GM21360 (cell line): ENCODE measurements at regions not wholly inside any gene's neighbourhood (a gene's known extent, or its start where the extent isn't known, plus 50 kb on each side); places are given as distances from the start of the nearest gene placed in this dataset.
"Not testable (repeated sequence)": the region's sequence is repeated elsewhere in the genome, so short reads cannot be mapped to it uniquely, and the experiment has no call there.

Experiments
- ATAC-seq: cut with Tn5 transposase; IDR thresholded peaks from one replicate; pipeline ENCODE4 v1.9.1; 2021; ENCODE audit warnings: mild to moderate bottlenecking, moderate library complexity; ENCODE audit not compliant: unreplicated experiment

DNA sequence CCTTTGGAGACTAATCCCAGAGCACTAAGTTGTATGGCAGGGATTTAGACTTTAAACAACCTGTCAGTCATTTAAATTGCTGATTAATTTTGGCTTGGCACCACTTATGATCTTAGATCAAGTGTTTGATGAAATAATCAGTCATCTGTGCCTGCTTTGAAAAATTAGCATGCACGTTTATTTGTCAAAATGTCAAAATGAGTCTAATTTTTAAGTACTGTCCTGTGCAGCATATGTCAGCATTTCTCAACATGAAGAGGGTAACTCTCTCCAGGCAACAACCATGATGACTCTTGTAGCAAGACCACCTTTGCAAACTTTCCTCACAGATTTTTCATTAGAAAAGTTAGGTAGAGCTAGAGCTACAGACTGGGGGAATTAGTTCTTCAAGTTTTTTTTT is 155.7 kb upstream of the GJE1 start:
- ATAC-seq = no peak

DNA sequence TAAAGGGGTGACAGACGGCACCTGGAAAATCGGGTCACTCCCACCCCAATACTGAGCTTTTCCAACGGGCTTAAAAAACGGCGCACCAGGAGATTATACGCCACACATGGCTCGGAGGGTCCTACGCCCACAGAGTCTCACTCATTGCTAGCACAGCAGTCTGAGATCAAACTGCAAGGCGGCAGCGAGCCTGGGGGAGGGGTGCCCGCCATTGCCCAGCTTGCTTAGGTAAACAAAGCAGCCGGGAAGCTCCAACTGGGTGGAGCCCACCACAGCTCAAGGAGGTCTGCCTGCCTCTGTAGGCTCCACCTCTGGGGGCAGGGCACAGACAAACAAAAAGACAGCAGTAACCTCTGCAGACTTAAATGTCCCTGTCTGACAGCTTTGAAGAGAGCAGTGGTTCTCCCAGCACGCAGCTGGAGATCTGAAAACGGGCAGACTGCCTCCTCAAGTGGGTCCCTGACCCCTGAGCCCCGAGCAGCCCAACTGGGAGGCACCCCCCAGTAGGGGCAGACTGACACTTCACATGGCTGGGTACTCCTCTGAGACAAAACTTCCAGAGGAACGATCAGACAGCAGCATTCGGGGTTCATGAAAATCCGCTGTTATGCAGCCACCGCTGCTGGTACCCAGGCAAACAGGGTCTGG is 162.8 kb upstream of the GJE1 start:
- not testable (repeated sequence) for ATAC-seq

DNA sequence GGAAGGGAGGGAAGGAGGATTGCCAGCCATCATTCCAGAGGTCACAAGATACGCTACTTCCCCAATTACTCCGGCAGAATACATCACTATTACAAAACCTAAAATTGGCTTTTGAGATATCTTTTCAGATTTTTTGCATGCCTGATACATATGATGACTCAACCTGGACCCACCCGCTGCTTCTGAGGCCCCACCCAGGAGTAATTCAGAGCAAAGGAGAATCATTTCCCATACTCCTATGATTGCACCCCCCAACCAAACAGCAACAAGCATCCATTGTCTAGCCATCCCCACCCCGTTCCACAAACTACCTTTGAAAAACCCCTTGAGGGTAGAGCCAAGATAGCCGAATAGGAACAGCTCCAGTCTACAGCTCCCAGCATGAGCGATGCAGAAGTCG is 163.5 kb upstream of the GJE1 start:
- ATAC-seq = no peak

GRCh38 chr6:141968632-141969031 is 164.1 kb upstream of the GJE1 start:
- ATAC-seq = no peak

DNA sequence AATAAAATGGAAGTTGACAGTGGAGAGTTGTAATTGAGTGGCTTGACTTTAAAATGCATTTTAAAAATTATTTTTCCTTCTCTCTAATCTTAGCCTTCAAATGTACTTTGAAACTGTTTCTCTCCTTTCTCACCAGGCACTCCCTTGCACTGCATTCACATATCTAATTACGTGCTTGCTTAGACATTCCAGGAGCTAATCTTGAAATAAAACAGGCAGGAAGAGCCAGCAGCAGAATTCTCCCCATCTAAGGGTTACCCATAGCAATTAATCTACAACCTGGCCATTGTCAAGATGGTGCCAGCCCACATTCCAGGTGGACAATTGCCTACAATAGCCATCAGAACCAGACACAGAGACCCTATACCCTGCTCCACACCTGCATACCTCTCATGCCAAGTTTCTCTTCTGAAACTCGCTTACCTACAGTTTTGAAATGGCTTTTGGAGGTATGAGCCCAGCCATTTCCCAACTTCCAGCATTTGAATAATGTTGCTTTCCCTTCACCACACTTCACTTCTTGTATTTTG is 167.6 kb upstream of the GJE1 start:
- ATAC-seq = no peak

- ATAC-seq = no peak
Observed at GRCh38 chr6:141963543-141964295, 169.0 kb upstream of the GJE1 start.

DNA sequence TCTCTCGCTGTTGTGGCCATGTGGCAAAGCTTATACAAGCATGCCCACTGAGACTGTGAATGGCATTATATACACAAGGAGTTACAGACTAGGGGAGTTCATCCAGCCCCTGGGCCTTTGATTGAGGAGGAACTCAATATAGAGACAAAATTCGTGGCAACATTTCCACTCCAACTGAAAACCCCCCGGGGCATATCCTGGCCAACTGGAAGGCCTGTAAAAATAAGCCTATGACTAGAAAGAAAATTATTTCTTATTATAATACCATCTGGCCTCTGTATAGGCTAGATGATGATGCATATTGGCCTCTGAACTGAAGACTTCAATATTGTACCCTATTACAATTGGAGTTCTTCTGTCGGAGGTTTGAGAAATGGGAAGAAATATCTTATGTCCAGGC is 175.5 kb upstream of the GJE1 start:
- no peak for ATAC-seq

DNA sequence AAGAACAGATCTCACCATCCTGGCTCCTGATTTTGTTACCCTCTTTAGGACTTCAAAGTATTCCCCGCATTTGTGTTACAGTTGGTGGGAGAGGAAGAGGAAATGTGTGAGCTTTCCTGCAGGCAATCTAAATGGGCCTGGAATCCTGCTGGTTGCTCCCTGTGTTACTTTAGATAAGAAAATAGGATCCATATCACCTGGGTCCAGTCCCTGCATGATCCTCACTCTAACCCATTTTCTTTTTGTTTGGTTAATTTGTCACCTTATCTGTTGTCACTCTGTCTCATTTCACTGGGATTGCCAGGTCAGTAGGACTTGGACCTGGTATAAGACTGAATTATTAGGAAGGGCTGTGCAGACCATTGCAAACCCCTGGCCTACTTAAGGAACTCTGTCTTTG is 175.9 kb upstream of the GJE1 start:
- ATAC-seq = no peak

- no peak for ATAC-seq
Observed at GRCh38 chr6:141956046-141956761, 176.5 kb upstream of the GJE1 start.

DNA sequence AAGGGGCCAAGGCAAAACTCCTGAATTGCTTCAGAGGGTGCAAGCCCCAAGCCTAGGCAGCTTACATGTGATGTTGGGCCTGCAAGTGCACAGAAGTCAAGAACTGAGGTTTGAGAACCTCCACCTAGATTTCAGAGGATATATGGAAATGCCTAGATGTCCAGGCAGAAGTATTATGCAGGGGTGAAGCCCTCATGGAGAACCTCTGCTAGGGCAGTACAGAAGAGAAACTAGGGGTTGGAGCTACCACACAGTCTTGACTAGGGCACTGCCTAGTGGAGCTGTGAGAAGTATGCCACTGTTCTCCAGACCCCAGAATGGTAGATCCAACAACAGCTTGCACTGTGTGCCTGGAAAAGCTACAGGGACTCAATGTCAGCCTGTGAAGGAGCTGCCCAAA is 179.7 kb upstream of the GJE1 start:
- no peak for ATAC-seq

DNA sequence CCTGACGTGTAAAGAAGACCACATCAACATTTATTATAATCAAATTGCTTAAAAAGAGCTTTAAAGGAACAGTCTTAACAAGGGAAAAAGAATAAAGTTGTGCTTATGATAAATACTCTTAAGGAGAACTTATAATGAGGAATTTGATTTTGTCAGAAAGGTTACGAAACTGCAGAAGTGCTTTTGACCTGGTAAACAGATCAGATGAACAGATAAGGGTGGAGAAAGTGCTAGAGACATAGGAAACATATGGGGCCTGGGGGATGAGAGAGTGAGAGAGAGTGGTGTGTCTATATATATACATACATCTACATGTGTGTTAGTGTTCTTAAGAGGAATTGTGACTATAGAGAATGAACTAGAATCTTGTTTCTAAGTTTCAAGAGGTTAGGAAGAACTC is 186.2 kb upstream of the GJE1 start:
- no peak for ATAC-seq

- ATAC-seq = no peak
Observed at GRCh38 chr6:141938664-141939063, 194.1 kb upstream of the GJE1 start.

DNA sequence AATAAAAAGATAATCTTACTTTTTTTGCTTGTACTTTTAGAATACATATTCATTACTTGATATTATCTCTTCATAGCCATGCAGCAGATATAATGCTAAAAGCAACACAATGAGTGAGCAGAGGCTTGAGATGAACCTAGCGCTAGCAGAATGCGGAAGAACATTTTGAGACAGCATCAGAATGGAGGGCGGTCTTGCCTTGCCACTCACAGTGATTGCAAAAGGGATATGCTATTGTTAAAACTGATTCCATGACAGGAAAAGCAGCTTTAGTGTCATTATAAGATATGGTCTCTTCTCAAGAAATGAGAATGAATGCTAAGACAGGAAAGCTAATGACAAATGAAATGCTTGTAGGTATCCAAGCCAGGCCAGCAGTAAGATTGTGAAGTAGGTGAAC is 200.0 kb upstream of the GJE1 start:
- ATAC-seq = no peak

DNA sequence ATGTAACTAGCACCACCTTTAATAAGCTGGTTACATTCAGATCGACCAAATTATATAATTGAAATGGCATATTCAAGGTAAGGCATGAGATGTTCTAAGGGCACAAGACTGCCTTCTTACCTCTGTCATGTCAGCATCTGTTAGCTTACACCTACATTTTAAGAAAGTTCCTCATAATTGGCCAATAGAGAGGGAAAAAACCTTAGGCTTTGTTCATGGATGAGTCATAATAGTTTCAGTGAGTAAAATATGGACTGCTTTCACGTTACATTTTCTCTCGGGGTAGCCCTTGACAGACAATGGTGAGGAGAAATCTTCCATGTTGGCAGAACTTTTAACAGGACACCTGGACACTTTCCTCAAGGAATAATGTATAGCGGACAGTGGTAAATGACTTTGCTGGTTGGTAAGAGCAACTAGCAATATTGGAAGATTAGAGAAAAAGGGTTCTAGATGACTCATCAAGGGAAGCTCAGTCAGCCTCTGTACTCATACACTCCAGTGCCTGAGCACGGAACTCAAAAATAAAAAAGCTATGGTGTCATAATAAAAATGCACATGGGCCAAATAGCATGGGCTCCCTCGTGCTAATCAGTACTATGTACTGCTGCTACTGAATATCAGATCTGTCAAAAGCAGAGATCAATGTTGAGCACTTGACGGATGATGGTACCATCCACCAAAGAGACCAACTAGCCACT is 206.4 kb upstream of the GJE1 start:
- ATAC-seq = peak; percentile 86

GRCh38 chr6:141925001-141925400 is 207.7 kb upstream of the GJE1 start:
- ATAC-seq = no peak

- ATAC-seq = no peak
Observed at GRCh38 chr6:141922898-141923297, 209.8 kb upstream of the GJE1 start.

- ATAC-seq = not testable (repeated sequence)
Observed at GRCh38 chr6:141916682-141917505, 215.8 kb upstream of the GJE1 start.

- ATAC-seq = no peak
Observed at GRCh38 chr6:141914646-141915045, 218.1 kb upstream of the GJE1 start.

DNA sequence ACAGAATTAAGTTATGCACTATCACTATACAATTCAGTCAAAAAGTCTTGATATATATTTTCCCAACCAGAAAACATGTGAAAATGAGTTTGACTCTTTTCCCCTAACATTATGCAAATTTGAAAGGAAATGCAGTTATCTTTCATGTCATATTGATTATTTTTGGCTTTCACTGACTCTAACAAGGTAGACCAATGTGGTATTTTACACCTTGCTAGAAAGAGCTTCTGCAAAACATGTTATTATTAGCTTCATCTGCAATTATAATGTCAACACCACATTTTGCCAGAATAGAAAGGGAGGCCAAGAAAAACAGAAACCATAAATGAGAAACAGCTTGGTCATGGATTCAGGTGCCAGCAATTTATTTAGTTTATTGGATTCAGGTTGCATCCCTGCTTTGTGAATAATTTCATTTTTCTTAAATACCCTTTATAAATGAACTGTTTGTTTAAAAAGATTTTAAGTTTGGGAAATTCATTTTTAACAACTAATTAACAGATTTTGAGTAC is 226.1 kb upstream of the GJE1 start:
- no peak for ATAC-seq

GRCh38 chr6:141890661-141891060 is 242.1 kb upstream of the GJE1 start:
- ATAC-seq = no peak
